H1 (cell line): ENCODE measurements at regions not wholly inside any gene's neighbourhood (a gene's known extent, or its start where the extent isn't known, plus 50 kb on each side); places are given as distances from the start of the nearest gene placed in this dataset.

Experiments
- CTCF ChIA-PET: fragments of 300-600 bp; sonication (Branson Sonifier 250); formaldehyde crosslinking; loops from one replicate; lab custom pipeline; 2021; ENCODE audit not compliant: partially characterized antibody; lab: Charles Lee
- POLR2A ChIA-PET: fragments of 300-600 bp; sonication (Branson Sonifier 250); formaldehyde crosslinking; loops from one replicate; lab custom pipeline; 2021; ENCODE audit warnings: inconsistent platforms; ENCODE audit not compliant: partially characterized antibody; lab: Charles Lee
- DNase-seq, 2 experiments: peaks; one replicate each; pipeline versions ENCODE4 v3.0.0 to v3.0.0-alpha.2; 2010 to 2022; ENCODE audit warnings: low spot score in 2 of 2, low read depth in 1 of 2, mixed read lengths in 1 of 2
- FAIRE-seq: peaks from 2 replicates; lab custom pipeline; 2011; peaks lifted over from hg19 to GRCh38; lab: Jason Lieb, UNC
- H2AFZ ChIP-seq: 2 replicates; pipeline ENCODE4 v1.8.1; 2012; ENCODE audit warnings: low read length, inconsistent platforms
- H2AK5ac ChIP-seq: 2 replicates; pipeline ENCODE4 v1.6.1; 2013; ENCODE audit warnings: low read depth, low read length
- H2BK120ac ChIP-seq: replicated peaks from 2 replicates; pipeline ENCODE3; 2013; ENCODE audit warnings: low read depth, low read length, inconsistent platforms
- H2BK12ac ChIP-seq: 2 replicates; pipeline ENCODE4 v1.6.1; 2013; ENCODE audit warnings: low read depth, low read length
- H2BK15ac ChIP-seq: 2 replicates; pipeline ENCODE4 v1.6.1; 2013; ENCODE audit warnings: low read length
- H2BK20ac ChIP-seq: 2 replicates; pipeline ENCODE4 v1.6.1; 2013; ENCODE audit warnings: low read length
- H2BK5ac ChIP-seq: 2 replicates; pipeline ENCODE4 v1.6.1; 2013; ENCODE audit warnings: low read depth, low read length
- H3K14ac ChIP-seq: 2 replicates; pipeline ENCODE4 v1.6.1; 2013; ENCODE audit warnings: inconsistent platforms; ENCODE audit not compliant: insufficient read length
- H3K18ac ChIP-seq: 2 replicates; pipeline ENCODE4 v1.6.1; 2013; ENCODE audit warnings: low read length; ENCODE audit errors: extremely low read depth
- H3K23ac ChIP-seq: 2 replicates; pipeline ENCODE4 v1.6.1; 2013; ENCODE audit warnings: inconsistent platforms; ENCODE audit not compliant: insufficient read length
- H3K23me2 ChIP-seq: 2 replicates; pipeline ENCODE4 v1.6.1; 2013; ENCODE audit warnings: low read depth, low read length
- H3K27ac ChIP-seq: 2 replicates; pipeline ENCODE4 v1.6.1; 2011; ENCODE audit warnings: low read depth, low read length, inconsistent platforms
- H3K27me3 ChIP-seq, 4 experiments: replicated peaks in 1 of 4; 1 replicate in 1 of 4; 2 replicates in 3 of 4; pipeline versions ENCODE4 v1.6.1 to v1.8.1; 2011 to 2013; ENCODE audit warnings: low read length in 3 of 4, mild to moderate bottlenecking in 3 of 4, inconsistent platforms in 2 of 4, mixed read lengths in 2 of 4, moderate library complexity in 1 of 4; ENCODE audit not compliant: control insufficient read depth in 3 of 4, insufficient read depth in 3 of 4; ENCODE audit errors: extremely low read depth in 1 of 4
- H3K36me3 ChIP-seq, 4 experiments: 2 replicates each; pipeline versions ENCODE4 v1.6.1 to v1.8.1; 2011 to 2013; ENCODE audit warnings: mild to moderate bottlenecking in 4 of 4, low read length in 3 of 4, moderate library complexity in 2 of 4, control low read depth in 1 of 4, inconsistent platforms in 1 of 4; ENCODE audit not compliant: insufficient read depth in 4 of 4, control insufficient read depth in 2 of 4
- H3K4ac ChIP-seq: replicated peaks from 2 replicates; pipeline ENCODE3; 2013; ENCODE audit warnings: low read length, low read depth, mixed read lengths, inconsistent platforms; ENCODE audit not compliant: insufficient read length
- H3K4me1 ChIP-seq, 4 experiments: replicated peaks in 1 of 4; 1 replicate in 1 of 4; 2 replicates in 3 of 4; pipeline versions ENCODE4 v1.6.1 to v1.8.1; 2011 to 2013; ENCODE audit warnings: low read length in 3 of 4, inconsistent platforms in 2 of 4, mixed read lengths in 1 of 4; ENCODE audit not compliant: insufficient read depth in 4 of 4, control insufficient read depth in 3 of 4
- H3K4me2 ChIP-seq, 2 experiments: 2 replicates each; pipeline versions ENCODE4 v1.6.1 to v1.8.1; 2011 to 2013; ENCODE audit warnings: low read depth in 2 of 2, low read length in 2 of 2, control low read depth in 1 of 2, inconsistent platforms in 1 of 2, mild to moderate bottlenecking in 1 of 2; ENCODE audit not compliant: insufficient read depth in 1 of 2
- H3K4me3 ChIP-seq, 4 experiments: fragments of 200-600, 300-600 bp in 1 of 4; sonication (generic), shearing (Covaris generic), sonication (Bioruptor Twin) in 1 of 4; 2 replicates each; pipeline versions ENCODE4 v1.5.1 to v1.8.1; 2011 to 2016; ENCODE audit warnings: low read length in 4 of 4, low read depth in 3 of 4, control low read depth in 2 of 4, inconsistent platforms in 2 of 4, mild to moderate bottlenecking in 2 of 4, mixed read lengths in 1 of 4, moderate library complexity in 1 of 4; ENCODE audit not compliant: insufficient read depth in 2 of 4; ENCODE audit errors: extremely low read depth in 1 of 4
- H3K56ac ChIP-seq: replicated peaks from 2 replicates; pipeline ENCODE3; 2013; ENCODE audit warnings: low read depth, mild to moderate bottlenecking, mixed read lengths, low read length, inconsistent platforms; ENCODE audit not compliant: insufficient read length
- H3K79me1 ChIP-seq: 2 replicates; pipeline ENCODE4 v1.6.1; 2013; ENCODE audit warnings: low read depth, low read length, control low read depth
- H3K79me2 ChIP-seq, 2 experiments: 2 replicates each; pipeline versions ENCODE4 v1.6.1 to v1.8.1; 2012 to 2013; ENCODE audit warnings: low read length in 2 of 2, mild to moderate bottlenecking in 2 of 2, inconsistent platforms in 1 of 2; ENCODE audit not compliant: insufficient read depth in 2 of 2, control insufficient read depth in 1 of 2
- H3K9ac ChIP-seq, 4 experiments: replicated peaks in 1 of 4; 1 replicate in 1 of 4; 2 replicates in 3 of 4; pipeline versions ENCODE4 v1.6.1 to v1.8.1; 2011 to 2013; ENCODE audit warnings: low read depth in 3 of 4, low read length in 3 of 4, control low read depth in 2 of 4, mild to moderate bottlenecking in 2 of 4, moderate library complexity in 2 of 4, inconsistent platforms in 1 of 4; ENCODE audit errors: extremely low read depth in 1 of 4
- H3K9me3 ChIP-seq, 2 experiments: 2 replicates each; pipeline versions ENCODE4 v1.6.1 to v1.8.1; 2012 to 2013; ENCODE audit warnings: mild to moderate bottlenecking in 2 of 2, moderate library complexity in 2 of 2, control low read depth in 1 of 2, inconsistent platforms in 1 of 2, low read depth in 1 of 2, low read length in 1 of 2, mixed read lengths in 1 of 2; ENCODE audit not compliant: insufficient read depth in 2 of 2
- H4K20me1 ChIP-seq, 2 experiments: replicated peaks in 1 of 2; 2 replicates each; pipeline versions ENCODE3 to v1.8.1; 2011 to 2013; ENCODE audit warnings: inconsistent platforms in 2 of 2, low read length in 2 of 2, mild to moderate bottlenecking in 1 of 2; ENCODE audit not compliant: insufficient read depth in 2 of 2, control insufficient read depth in 1 of 2
- H4K5ac ChIP-seq: 2 replicates; pipeline ENCODE4 v1.6.1; 2013; ENCODE audit warnings: low read length, low read depth, mixed read lengths, inconsistent platforms; ENCODE audit not compliant: insufficient read length
- H4K8ac ChIP-seq: 2 replicates; pipeline ENCODE4 v1.8.0; 2013; ENCODE audit warnings: mild to moderate bottlenecking, moderate library complexity, low read length, inconsistent platforms; ENCODE audit not compliant: insufficient read depth; ENCODE audit errors: extremely low read depth
- H4K91ac ChIP-seq: replicated peaks from 2 replicates; pipeline ENCODE3; 2013; ENCODE audit warnings: low read length, mixed read lengths, inconsistent platforms; ENCODE audit not compliant: insufficient read length
- CHD2 ChIP-seq: IDR thresholded peaks from 2 replicates; pipeline ENCODE4 v1.6.1; 2012; ENCODE audit warnings: low read length, improper control_type of control experiment
- EP300 ChIP-seq, 2 experiments: IDR thresholded peaks; 1 replicate in 1 of 2; 2 replicates in 1 of 2; pipeline ENCODE4 v1.6.1; 2011 to 2012; ENCODE audit warnings: low read depth in 2 of 2, low read length in 2 of 2, mild to moderate bottlenecking in 2 of 2, borderline replicate concordance in 1 of 2, inconsistent platforms in 1 of 2, moderate library complexity in 1 of 2
- JUN ChIP-seq: IDR thresholded peaks from 2 replicates; pipeline ENCODE4 v1.6.1; 2011; ENCODE audit warnings: low read depth, mild to moderate bottlenecking, improper control_type of control experiment, low read length
- JUND ChIP-seq: IDR thresholded peaks from 2 replicates; pipeline ENCODE4 v1.6.1; 2011; ENCODE audit warnings: mild to moderate bottlenecking, improper control_type of control experiment, low read length
- MAFK ChIP-seq: IDR thresholded peaks from 2 replicates; pipeline ENCODE4 v1.6.1; 2012; ENCODE audit warnings: low read depth, mild to moderate bottlenecking, improper control_type of control experiment, low read length
- NANOG ChIP-seq: IDR thresholded peaks from 2 replicates; pipeline ENCODE4 v1.6.1; 2011; ENCODE audit warnings: low read length, low read depth, mild to moderate bottlenecking, inconsistent platforms; ENCODE audit not compliant: insufficient read depth, poor library complexity, severe bottlenecking
- RBBP5 ChIP-seq: IDR thresholded peaks from 2 replicates; pipeline ENCODE4 v1.7.1; 2012; ENCODE audit warnings: low read depth, mild to moderate bottlenecking, inconsistent platforms, low read length, moderate library complexity, borderline replicate concordance
- SIRT6 ChIP-seq: IDR thresholded peaks from one replicate; pipeline ENCODE4 v1.7.1; 2012; ENCODE audit warnings: low read length, inconsistent platforms
- SRF ChIP-seq: IDR thresholded peaks from 2 replicates; pipeline ENCODE4 v1.6.1; 2011; ENCODE audit warnings: mild to moderate bottlenecking, low read depth, low read length, moderate library complexity
- WGBS, 2 experiments: shearing (Covaris generic) in 1 of 2; methylation state at CpG; one replicate each; pipeline versions ENCODE4 v1.1.6 to v1.1.7; 2013 to 2015; ENCODE audit warnings: low lambda C conversion rate in 2 of 2, mixed read lengths in 2 of 2, inconsistent platforms in 1 of 2, low coverage in 1 of 2, missing lambda C conversion rate in 1 of 2; ENCODE audit not compliant: insufficient replicate concordance in 2 of 2, insufficient coverage in 1 of 2, insufficient read length in 1 of 2; ENCODE audit errors: extremely low coverage in 1 of 2, missing lambda C conversion rate in 1 of 2; 5-methylcytosine and 5-hydroxymethylcytosine counted together

GRCh38 chrX:20951016-20951810 is 423.0 kb upstream of the CNKSR2 start:
- Histone ChIP-seq H3K9me3 (no peaks in the 10 kb centered on the region), H2BK15ac (no peak overlapping the region), H3K14ac (no peak overlapping the region), H3K56ac (no peak overlapping the region), H3K23ac (no peak overlapping the region), H4K8ac (no peak overlapping the region), H2BK20ac (no peak overlapping the region), H3K9ac (no peak overlapping the region), H3K27me3 (no peaks in the 10 kb centered on the region), H3K36me3 (no peaks in the 10 kb centered on the region), H2AK5ac (no peak overlapping the region), H2BK12ac (no peak overlapping the region), H4K91ac (no peak overlapping the region), H4K5ac (no peak overlapping the region)
- WGBS, 2 experiments: 60% methylated on average over 2 of the region's 5 CpGs; no CpG with 5 or more reads in 1 of the 2 experiments
- no peak for FAIRE-seq
- TF ChIP-seq RBBP5 (no peak), SIRT6 (no peak), CHD2 (no peak), JUN (no peak), JUND (no peak), NANOG (no peak), MAFK (no peak), EP300 (IDR thresholded peaks at IDR 0.05; ENCODE audit: borderline replicate concordance in 1 of 2, low read depth in 2 of 2, low read length in 2 of 2) (no peak), SRF (no peak)
- TF ChIP-seq, all 59 proteins: peak for 0
- no peak overlapping the region for H3K4me3 ChIP-seq
- no peak overlapping the region for H3K4me2 ChIP-seq
- no peaks in the 10 kb centered on the region for H4K20me1 ChIP-seq
- H3K23me2 ChIP-seq: no peaks in the 10 kb centered on the region
- no peak for DNase-seq
- H3K79me2 ChIP-seq: no peaks in the 10 kb centered on the region
- no peaks in the 10 kb centered on the region for H3K79me1 ChIP-seq
- no peak overlapping the region for H3K18ac ChIP-seq
- H3K4ac ChIP-seq: no peak overlapping the region
- POLR2A ChIA-PET: no interaction called here
- H2BK120ac ChIP-seq: no peak overlapping the region
- CTCF ChIA-PET: no interaction called here
- no peak overlapping the region for H2AFZ ChIP-seq
- H3K4me1 ChIP-seq: peaks cover 0 to 3% (median 0%) of the 10 kb centered on the region in 4 experiments; a peak in 1 of 7 replicates
- H3K27ac ChIP-seq: no peak overlapping the region
- H2BK5ac ChIP-seq: no peak overlapping the region
